ENCODE measurements at regions not wholly inside any gene's neighbourhood (a gene's known extent, or its start where the extent isn't known, plus 50 kb on each side); places are given as distances from the start of the nearest gene placed in this dataset.

- no peaks in the 10 kb centered on the region for H3K27me3 ChIP-seq
- intact Hi-C loops (cut with DNase I; ENCODE audit: low total_unique reads): no loop called here
- no peak for TF ChIP-seq EP300 (IDR thresholded peaks at IDR 0.05)
- TF ChIP-seq, protein P1, sequence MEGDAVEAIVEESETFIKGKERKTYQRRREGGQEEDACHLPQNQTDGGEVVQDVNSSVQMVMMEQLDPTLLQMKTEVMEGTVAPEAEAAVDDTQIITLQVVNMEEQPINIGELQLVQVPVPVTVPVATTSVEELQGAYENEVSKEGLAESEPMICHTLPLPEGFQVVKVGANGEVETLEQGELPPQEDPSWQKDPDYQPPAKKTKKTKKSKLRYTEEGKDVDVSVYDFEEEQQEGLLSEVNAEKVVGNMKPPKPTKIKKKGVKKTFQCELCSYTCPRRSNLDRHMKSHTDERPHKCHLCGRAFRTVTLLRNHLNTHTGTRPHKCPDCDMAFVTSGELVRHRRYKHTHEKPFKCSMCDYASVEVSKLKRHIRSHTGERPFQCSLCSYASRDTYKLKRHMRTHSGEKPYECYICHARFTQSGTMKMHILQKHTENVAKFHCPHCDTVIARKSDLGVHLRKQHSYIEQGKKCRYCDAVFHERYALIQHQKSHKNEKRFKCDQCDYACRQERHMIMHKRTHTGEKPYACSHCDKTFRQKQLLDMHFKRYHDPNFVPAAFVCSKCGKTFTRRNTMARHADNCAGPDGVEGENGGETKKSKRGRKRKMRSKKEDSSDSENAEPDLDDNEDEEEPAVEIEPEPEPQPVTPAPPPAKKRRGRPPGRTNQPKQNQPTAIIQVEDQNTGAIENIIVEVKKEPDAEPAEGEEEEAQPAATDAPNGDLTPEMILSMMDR (IDR thresholded peaks at IDR 0.05): no peak
- DNase-seq: no peak
- 73 to 93% (median 86%) methylated on average over 1 of the region's 1 CpG for WGBS, 5 donors
- no peak overlapping the region for H3K27ac ChIP-seq
- peaks cover 0 to 27% (median 9%) of the 10 kb centered on the region in 4 donors for H3K9me3 ChIP-seq
- no peaks in the 10 kb centered on the region for H3K36me3 ChIP-seq
- H3K4me1 ChIP-seq: no peaks in the 10 kb centered on the region
- no peak overlapping the region for H3K4me3 ChIP-seq
Observed at GRCh38 chr3:191795196-191795595, 334.2 kb downstream of the PYDC2 start.

DNA sequence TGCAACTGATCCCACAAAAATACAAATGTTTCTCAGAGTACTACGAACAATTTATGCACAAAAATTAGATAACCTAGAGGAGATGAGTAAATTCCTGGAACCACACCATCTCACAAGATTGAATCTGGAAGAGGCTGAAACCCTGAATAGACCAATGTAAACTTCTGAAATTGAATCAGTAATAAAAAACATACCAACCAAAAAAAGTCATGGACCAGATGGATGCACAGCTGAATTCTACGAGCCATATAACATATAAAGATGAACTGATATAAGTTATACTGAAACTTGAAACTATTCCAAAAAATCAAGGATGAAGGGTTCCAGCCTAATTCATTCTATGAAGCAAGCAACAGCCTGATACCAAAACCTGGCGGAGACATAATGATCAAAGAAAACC lies 336.3 kb downstream of the PYDC2 start:
- no peaks in the 10 kb centered on the region for H3K27me3 ChIP-seq
- intact Hi-C loops (cut with DNase I; ENCODE audit: low total_unique reads): no loop called here
- no peak overlapping the region for H3K27ac ChIP-seq
- WGBS, 5 donors: 73 to 94% (median 92%) methylated on average over 3 of the region's 3 CpGs
- no peak for DNase-seq
- H3K4me1 ChIP-seq: no peaks in the 10 kb centered on the region
- no peak overlapping the region for H3K4me3 ChIP-seq
- no peaks in the 10 kb centered on the region for H3K36me3 ChIP-seq
- H3K9me3 ChIP-seq: peaks cover 0 to 22% (median 14%) of the 10 kb centered on the region in 4 donors
- TF ChIP-seq, protein P1 (IDR thresholded peaks at IDR 0.05): no peak
- TF ChIP-seq POLR2AphosphoS5 (IDR thresholded peaks at IDR 0.05): no peak
- no peak for TF ChIP-seq POLR2A (IDR thresholded peaks at IDR 0.05)
- no peak for TF ChIP-seq EP300 (IDR thresholded peaks at IDR 0.05)

DNA sequence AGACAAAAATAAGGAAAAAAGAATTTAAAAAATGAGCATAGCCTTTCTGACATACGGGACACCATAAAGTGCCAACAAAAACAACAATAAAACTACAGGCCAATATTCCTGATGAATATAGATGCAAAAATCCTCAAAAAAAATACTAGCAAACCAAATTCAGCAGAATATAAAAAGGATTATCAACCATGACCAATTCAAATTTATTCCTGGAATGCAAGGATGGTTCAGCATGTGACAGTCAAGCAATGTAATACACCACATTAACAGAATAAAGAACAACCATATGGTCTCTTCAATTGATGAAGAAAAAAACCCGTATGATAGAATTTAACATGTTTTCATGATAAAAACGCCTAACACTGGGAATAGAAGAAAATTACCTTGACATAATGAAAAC lies 341.7 kb downstream of the PYDC2 start:
- DNase-seq: no peak
- TF ChIP-seq POLR2AphosphoS5 (IDR thresholded peaks at IDR 0.05) (no peak), POLR2A (IDR thresholded peaks at IDR 0.05) (no peak), EP300 (IDR thresholded peaks at IDR 0.05) (no peak)
- TF ChIP-seq, protein P1 (IDR thresholded peaks at IDR 0.05): no peak
- Histone ChIP-seq H3K27me3 (no peaks in the 10 kb centered on the region), H3K9me3 (peaks cover 4 to 52% (median 21%) of the 10 kb centered on the region in 4 donors), H3K4me3 (no peak overlapping the region), H3K27ac (no peak overlapping the region), H3K4me1 (no peaks in the 10 kb centered on the region), H3K36me3 (no peaks in the 10 kb centered on the region)
- 61 to 86% (median 83%) methylated on average over 3 of the region's 3 CpGs for WGBS, 5 donors
- intact Hi-C loops (cut with DNase I; ENCODE audit: low total_unique reads): no loop called here

DNA sequence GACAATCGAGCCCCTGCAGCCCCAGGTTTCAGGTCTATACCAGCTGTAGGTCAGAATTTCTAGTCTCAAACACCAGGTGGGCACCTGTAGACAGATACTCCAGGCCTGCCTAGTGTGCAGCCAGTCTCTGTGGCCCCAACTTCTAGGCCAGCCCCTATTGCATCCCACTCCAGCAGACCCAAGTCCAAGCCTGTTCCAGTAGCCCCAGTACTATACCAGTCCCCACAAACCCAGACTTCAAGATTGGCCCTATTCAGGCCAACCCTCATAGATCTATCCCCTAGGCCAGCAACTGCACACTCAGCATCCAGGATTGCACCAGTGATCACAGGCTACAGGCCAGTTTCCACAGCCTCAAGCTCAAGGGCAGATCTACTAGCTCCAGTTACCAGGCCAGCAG lies 344.0 kb downstream of the PYDC2 start:
- intact Hi-C loops (cut with DNase I; ENCODE audit: low total_unique reads): no loop called here
- H3K9me3 ChIP-seq: peaks cover 4 to 56% (median 29%) of the 10 kb centered on the region in 4 donors

More for the DNA sequence above, 344.0 kb downstream of the PYDC2 start:
- DNase-seq: no peak
- Histone ChIP-seq H3K27ac (no peak overlapping the region), H3K27me3 (no peaks in the 10 kb centered on the region), H3K4me3 (no peak overlapping the region), H3K36me3 (no peaks in the 10 kb centered on the region), H3K4me1 (no peaks in the 10 kb centered on the region)
- TF ChIP-seq POLR2AphosphoS5 (IDR thresholded peaks at IDR 0.05): no peak
- TF ChIP-seq POLR2A (IDR thresholded peaks at IDR 0.05): no peak
- TF ChIP-seq, protein P1 (IDR thresholded peaks at IDR 0.05): no peak
- no peak for TF ChIP-seq EP300 (IDR thresholded peaks at IDR 0.05)
- WGBS, 5 donors: 10 to 83% (median 46%) methylated on average over 1 of the region's 1 CpG

All from stomach (tissue), 8 donors.